HPDE6-E6E7 (cell line): ENCODE measurements at regions not wholly inside any gene's neighbourhood (a gene's known extent, or its start where the extent isn't known, plus 50 kb on each side); places are given as distances from the start of the nearest gene placed in this dataset.

Experiments used
- DNase-seq: peaks from one replicate; pipeline ENCODE4 v3.0.0; 2011; ENCODE audit warnings: missing footprints; ENCODE audit errors: extremely low spot score

- no peak for DNase-seq
These were observed 182.4 kb upstream of the ADGRL2 start for GRCh38 chr1:81618376-81618775.

DNA sequence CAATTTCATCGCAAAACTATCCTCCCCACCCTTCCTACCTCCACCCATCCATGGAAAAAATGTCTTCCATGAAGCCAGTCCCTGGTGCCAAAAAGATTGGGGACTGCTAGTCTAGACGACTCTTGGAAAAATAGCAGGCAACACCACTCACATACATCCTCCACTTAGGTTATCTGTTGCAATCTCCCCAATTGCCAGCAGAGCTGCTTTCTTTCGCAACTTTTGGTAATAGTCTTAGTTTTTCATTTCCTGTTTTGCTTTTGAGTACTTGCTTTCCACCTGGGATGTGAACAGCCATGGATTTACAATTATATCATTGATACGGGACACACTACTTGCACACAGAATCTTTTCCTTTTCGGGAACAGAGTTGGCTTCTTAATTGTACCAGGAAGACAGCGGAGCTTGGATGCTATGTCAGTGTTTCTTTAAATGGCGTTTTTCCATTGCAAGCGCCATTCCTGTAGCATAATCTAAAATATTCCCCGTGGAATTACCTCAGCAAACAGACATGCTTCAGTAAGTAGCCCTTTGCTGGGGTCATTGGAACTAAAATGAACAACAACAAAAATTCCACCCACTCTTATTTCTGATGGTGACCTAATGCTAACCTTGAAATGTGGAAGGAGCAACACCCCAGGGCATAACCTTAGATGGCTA lies 183.3 kb upstream of the ADGRL2 start:
- DNase-seq: no peak

GRCh38 chr1:81613803-81614202 lies 186.9 kb upstream of the ADGRL2 start:
- no peak for DNase-seq

DNA sequence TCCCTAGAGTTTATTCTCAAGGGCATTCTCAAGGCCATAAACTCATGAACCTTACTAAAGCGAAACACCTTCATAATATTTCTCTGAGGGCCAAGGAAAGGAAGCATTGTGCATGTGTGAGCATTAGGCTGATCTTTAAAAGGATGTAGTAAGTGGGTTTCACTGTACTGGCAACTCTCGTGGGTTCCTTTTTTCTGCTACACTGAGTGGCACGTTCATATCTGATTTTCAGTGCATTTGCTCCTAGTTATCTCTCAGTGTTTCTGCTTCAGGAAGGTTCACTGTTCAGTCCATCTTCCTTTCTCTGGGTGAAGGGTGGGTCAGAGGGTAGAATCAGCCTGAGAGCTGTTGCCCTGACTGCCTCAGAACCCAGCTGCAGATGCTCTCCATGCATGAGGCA lies 192.8 kb upstream of the ADGRL2 start:
- DNase-seq: no peak

GRCh38 chr1:81607086-81607485 lies 193.6 kb upstream of the ADGRL2 start:
- no peak for DNase-seq

DNA sequence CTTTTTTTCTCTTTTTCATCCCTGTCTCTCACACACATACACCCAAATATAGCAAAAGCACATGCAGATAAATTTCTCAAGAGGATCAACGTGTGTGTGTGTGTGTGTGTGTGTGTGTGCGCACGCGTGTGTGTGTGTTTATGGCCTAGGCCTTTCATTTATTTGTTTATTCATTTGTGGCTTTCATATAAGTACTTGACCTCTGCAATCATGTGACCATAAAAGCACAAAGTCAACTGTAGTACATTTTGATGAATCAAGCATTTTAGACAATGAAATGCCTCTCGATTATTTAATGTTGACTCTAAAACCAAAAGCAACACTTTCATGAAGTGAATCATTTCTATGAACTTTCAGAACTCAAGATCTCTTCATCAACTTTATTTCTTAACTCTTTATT lies 194.1 kb upstream of the ADGRL2 start:
- DNase-seq: no peak

DNA sequence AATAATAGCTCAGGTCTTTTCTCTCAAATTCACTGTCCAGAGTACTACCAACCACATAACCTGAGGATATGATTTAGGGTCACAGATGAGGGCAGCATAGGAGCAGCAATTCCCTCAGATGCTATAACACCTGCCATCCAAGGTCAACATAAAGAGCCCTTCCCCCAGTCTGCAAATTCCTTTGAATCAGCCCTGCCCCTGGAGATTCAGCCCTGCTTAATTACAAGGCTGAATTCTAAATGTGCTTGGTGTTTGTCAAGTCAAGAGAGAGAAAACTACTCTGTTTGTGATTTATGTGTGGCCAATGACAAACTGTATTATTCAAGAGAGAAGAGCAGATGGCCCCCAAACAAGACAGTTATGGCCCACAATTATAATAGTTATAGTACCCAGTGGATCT lies 195.7 kb upstream of the ADGRL2 start:
- no peak for DNase-seq

DNA sequence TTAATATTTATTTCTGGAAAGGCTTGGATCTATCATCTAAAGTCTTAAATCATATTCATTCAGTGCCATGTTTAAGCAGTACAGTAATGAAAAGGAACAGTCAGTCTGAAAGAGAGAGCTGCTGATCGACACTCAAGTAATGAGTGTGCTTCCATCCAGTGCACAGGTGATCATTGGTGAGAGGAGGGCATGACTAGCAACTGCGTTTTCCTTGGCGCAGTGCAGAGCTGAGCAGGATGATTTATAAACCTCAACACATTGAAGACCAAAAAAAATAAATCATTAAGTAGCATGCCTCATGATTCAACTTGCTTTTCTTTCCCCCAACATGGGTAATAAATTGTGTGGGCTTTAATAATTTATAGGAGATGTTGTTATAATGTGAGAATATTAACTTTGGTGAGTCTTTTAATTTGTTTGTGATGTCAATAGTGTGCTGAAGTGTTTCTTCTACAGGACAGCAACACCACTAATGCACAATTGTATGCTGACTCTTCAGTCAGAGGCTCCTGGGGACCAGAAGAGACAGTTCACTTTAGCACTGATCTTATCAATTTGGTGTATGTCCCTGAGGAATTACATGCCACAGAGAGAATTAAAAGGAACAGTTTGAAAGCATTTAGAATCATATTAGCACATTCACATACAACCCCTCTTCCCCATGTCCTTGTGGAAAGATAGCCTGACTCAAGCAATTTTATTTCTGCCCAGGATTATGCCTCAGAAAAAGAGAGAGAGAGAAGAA lies 199.7 kb upstream of the ADGRL2 start:
- DNase-seq: no peak

DNA sequence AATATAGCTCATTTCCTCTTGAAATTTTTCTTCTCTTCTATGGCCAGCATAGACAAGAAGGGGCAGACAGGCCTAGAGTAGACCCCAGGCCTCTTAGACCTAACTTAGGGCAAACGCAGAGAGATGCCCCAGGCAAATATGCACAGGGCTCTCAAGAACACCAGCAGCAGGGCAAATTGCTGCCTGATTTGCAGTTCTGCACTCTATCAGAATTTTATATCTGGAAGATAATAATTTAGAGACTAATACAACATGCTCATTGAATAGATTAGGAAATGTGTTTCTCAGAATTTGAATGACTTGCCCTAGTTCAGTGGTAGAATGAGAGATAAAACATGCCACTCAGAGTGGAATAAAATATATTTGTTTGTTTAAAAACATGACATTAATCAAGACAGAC lies 200.4 kb upstream of the ADGRL2 start:
- no peak for DNase-seq

DNA sequence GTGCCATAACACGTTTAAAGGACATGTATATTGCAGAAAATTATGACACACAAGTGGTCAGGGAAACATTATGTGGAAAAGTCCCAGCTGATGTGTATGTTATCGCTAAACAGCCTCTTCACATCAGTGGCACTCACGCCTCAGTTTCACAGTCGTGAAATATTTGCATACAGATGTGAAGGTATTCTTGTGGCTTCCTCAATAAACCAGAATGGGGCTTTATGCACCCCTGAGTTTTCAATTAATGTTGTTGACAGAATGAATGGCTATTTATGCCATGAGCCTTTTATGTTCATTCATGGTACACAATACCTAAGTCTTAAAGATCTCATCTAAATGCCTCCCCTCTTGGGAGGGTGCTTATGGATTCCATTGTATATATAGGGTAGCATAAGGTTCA lies 202.1 kb upstream of the ADGRL2 start:
- DNase-seq: no peak

GRCh38 chr1:81597720-81598426 lies 202.9 kb upstream of the ADGRL2 start:
- DNase-seq: no peak

DNA sequence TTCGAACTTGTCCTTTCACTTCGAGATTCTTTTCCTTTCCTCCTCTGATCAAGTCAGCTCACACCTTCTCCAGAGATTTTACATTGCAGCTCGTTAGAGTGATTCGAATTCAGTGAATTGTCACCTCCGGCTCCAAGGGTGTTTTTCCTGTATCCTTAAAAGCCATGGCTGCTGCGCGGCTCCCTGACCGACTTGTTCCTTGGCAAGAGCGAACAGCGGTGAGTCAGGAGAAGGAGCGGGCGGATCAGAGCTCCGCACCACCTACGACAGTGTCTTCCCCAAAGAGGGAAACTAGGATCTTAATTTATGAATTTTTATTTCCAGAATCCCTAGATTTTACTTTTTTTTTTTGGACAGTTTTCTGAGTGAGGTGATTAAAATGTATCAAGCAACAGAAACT lies 204.4 kb upstream of the ADGRL2 start:
- DNase-seq: no peak

DNA sequence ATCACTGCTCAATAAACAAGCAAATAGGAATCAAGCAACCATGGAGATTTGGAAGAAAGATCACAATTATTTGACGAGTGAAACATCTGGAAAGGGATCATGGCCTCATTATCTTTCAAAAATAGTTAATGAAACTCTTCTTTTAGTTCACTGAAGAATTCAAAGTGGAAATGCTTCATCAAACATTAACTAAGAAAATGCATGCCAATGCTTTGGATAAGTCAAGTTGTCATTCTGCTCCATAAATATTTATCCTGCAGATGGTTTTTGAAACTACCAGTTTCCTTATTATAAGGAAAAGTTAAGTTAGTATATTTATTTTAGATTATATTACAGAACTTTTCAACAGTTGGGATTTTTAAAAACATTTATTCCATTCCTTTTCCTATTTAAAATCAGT lies 206.5 kb upstream of the ADGRL2 start:
- no peak for DNase-seq

GRCh38 chr1:81592233-81592632 lies 208.5 kb upstream of the ADGRL2 start:
- no peak for DNase-seq

GRCh38 chr1:81590171-81590570 lies 210.6 kb upstream of the ADGRL2 start:
- no peak for DNase-seq

DNA sequence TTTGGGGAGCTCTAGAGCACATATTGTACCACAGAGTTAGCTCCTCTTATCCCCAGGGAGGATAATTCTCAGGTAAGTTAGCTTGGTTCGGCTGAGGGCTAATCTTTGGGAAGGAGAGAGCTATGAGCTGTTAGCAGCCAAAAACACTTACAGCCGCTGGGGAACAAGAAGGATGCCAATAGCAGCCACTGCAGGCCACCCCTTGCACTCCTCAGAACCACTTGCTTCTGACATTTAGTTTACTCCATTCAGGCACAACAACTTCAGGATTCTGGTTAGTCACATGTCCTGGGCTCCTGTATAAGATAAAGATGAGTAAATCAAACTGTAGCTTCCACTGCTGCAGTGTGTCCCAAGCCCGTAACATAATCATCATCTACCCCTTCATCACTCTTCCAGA lies 212.6 kb upstream of the ADGRL2 start:
- DNase-seq: no peak

DNA sequence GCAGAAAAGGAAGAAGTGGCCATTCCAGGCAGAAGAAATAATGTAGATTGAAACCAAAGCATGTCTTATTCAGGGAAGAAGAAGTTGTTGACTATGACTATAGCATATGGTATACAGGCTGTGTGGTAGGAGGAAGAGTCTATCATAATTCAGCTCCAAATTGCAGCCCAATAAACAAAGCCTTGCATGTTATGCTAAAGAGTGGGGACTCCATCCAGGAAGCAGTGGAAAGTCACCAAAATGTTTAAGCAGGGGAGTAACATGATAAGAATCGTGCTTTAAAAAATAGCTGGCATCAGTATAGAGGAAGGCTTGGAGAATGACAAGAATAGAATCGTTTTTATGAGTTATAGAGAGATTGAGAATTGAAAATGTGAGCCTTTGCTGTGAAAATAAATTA lies 213.3 kb upstream of the ADGRL2 start:
- no peak for DNase-seq

GRCh38 chr1:81585371-81585770 lies 215.4 kb upstream of the ADGRL2 start:
- no peak for DNase-seq

GRCh38 chr1:81584398-81584797 lies 216.3 kb upstream of the ADGRL2 start:
- no peak for DNase-seq

DNA sequence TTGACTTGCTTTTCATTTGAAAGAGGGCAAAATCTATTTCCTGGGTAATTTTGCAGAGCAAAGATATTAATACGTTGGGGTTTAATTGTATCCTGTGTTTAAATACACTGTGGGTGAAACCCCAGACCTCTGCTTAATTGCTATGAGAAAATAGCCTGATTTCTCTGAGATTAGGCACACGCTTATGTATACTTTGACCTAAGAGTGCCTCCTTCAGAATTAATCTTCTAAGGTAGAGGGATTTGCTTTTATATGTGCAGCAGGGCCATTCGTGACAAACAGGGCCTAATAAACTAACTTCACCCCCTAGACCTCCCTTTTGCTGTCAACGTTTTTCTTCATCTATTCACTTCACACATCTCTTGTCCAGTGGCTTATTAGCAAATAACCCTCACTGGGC lies 216.9 kb upstream of the ADGRL2 start:
- DNase-seq: no peak

DNA sequence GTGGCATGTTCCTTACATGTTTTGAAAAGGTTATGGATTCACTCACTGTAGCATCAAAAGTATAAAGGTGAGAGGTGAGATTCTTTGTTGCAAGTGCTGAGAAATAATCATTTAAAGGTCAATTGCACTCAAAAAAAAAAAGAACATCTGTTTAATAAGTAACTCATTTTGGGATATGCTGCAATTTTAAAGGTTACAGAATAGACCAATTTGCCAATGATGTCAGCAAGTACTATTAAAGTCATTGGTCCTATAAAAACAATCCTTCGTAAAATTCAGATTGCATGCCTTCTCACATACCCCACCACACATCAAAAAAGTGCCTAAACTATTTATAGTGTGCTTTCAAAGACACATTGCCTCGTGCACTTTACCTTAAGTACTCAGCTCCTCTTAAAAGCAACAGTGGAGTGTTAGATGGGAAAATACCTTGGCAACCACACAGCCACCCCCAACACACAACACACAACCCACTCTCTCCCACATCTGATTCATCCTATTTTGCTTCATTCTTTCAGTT lies 218.2 kb upstream of the ADGRL2 start:
- DNase-seq: no peak

GRCh38 chr1:81578867-81579266 lies 221.9 kb upstream of the ADGRL2 start:
- no peak for DNase-seq
